IMR-90 (cell line): ENCODE measurements at regions not wholly inside any gene's neighbourhood (a gene's known extent, or its start where the extent isn't known, plus 50 kb on each side); places are given as distances from the start of the nearest gene placed in this dataset.

Experiments
- ATAC-seq: fragments of 200-7000 bp; cut with Tn5 transposase; 2 replicates; pipeline ENCODE4 v1.9.1; 2020; ENCODE audit warnings: low read depth, mild to moderate bottlenecking, moderate library complexity
- BruUV-seq: library from RNA; stranded (reverse); fragments of 400-500 nt; replicated peaks from 2 replicates; lab custom pipeline; 2021; lab: Mats Ljungman, UMichigan
- CTCF ChIA-PET: fragments of 300-600 bp; formaldehyde crosslinking; extraction: SDS; loops from one replicate; lab custom pipeline; 2021; ENCODE audit warnings: antibody characterized with exemption; lab: Yijun Ruan, JAX
- POLR2A ChIA-PET: fragments of 300-600 bp; sonication (Branson Sonifier 250); formaldehyde crosslinking; loops from one replicate; lab custom pipeline; 2022; ENCODE audit warnings: antibody characterized with exemption; ENCODE audit not compliant: unreplicated experiment; lab: Charles Lee
- DNase-seq: peaks from one replicate; pipeline ENCODE4 v3.0.0; 2013
- H2AFZ ChIP-seq: replicated peaks from 2 replicates; pipeline ENCODE3; 2013; ENCODE audit warnings: low read length, mild to moderate bottlenecking; ENCODE audit not compliant: poor library complexity
- H2AK5ac ChIP-seq: 2 replicates; pipeline ENCODE4 v1.6.1; 2013; ENCODE audit warnings: low read depth, low read length, inconsistent platforms
- H2AK9ac ChIP-seq: replicated peaks from 2 replicates; pipeline ENCODE3; 2013; ENCODE audit warnings: mild to moderate bottlenecking, low read depth, low read length, moderate library complexity; ENCODE audit not compliant: poor library complexity
- H2BK120ac ChIP-seq: 2 replicates; pipeline ENCODE4 v1.6.1; 2013; ENCODE audit warnings: low read depth, low read length, inconsistent platforms
- H2BK15ac ChIP-seq: 3 replicates; pipeline ENCODE4 v1.6.1; 2013; ENCODE audit warnings: low read depth, low read length, inconsistent platforms
- H2BK20ac ChIP-seq: 2 replicates; pipeline ENCODE4 v1.6.1; 2013; ENCODE audit warnings: low read depth, mild to moderate bottlenecking, inconsistent platforms, low read length, moderate library complexity
- H2BK5ac ChIP-seq: 2 replicates; pipeline ENCODE4 v1.6.1; 2013; ENCODE audit warnings: mild to moderate bottlenecking, low read depth, low read length, inconsistent platforms; ENCODE audit not compliant: poor library complexity, severe bottlenecking
- H3K14ac ChIP-seq: replicated peaks from 2 replicates; pipeline ENCODE4 v1.6.1; 2013; ENCODE audit warnings: low read depth, low read length, inconsistent platforms
- H3K18ac ChIP-seq: 2 replicates; pipeline ENCODE4 v1.6.1; 2013; ENCODE audit warnings: low read depth, low read length, control low read depth
- H3K23ac ChIP-seq: 2 replicates; pipeline ENCODE4 v1.6.1; 2013; ENCODE audit warnings: low read depth, low read length, inconsistent platforms
- H3K27ac ChIP-seq: 2 replicates; pipeline ENCODE4 v1.5.1; 2013; ENCODE audit warnings: mild to moderate bottlenecking, control low read depth, low read length; ENCODE audit not compliant: insufficient read depth
- H3K27me3 ChIP-seq: 2 replicates; pipeline ENCODE4 v1.6.1; 2013; ENCODE audit warnings: low read length; ENCODE audit not compliant: control insufficient read depth, insufficient read depth
- H3K36me3 ChIP-seq: 2 replicates; pipeline ENCODE4 v1.6.1; 2013; ENCODE audit warnings: low read length, mixed read lengths; ENCODE audit not compliant: control insufficient read depth, insufficient read depth
- H3K4ac ChIP-seq: 2 replicates; pipeline ENCODE4 v1.6.1; 2013; ENCODE audit warnings: low read depth, low read length, inconsistent platforms
- H3K4me1 ChIP-seq: 2 replicates; pipeline ENCODE4 v1.6.1; 2013; ENCODE audit warnings: low read length, mixed read lengths; ENCODE audit not compliant: control insufficient read depth, insufficient read depth
- H3K4me2 ChIP-seq: 2 replicates; pipeline ENCODE4 v1.6.1; 2013; ENCODE audit warnings: low read depth, mild to moderate bottlenecking, control low read depth, low read length, moderate library complexity
- H3K4me3 ChIP-seq: 2 replicates; pipeline ENCODE4 v1.5.1; 2013; ENCODE audit warnings: low read depth, mild to moderate bottlenecking, control low read depth, low read length, moderate library complexity; ENCODE audit not compliant: insufficient read depth
- H3K56ac ChIP-seq: 2 replicates; pipeline ENCODE4 v1.6.1; 2013; ENCODE audit warnings: low read length, inconsistent platforms; ENCODE audit not compliant: insufficient read depth; ENCODE audit errors: extremely low read depth
- H3K79me1 ChIP-seq, 2 experiments: 2 replicates each; pipeline ENCODE4 v1.6.1; 2013; ENCODE audit warnings: low read length in 2 of 2, inconsistent platforms in 1 of 2, low read depth in 1 of 2
- H3K9ac ChIP-seq: 2 replicates; pipeline ENCODE4 v1.6.1; 2013; ENCODE audit warnings: low read depth, low read length, control low read depth
- H3K9me1 ChIP-seq: 2 replicates; pipeline ENCODE4 v1.6.1; 2013; ENCODE audit warnings: low read length, inconsistent platforms; ENCODE audit not compliant: insufficient read depth
- H3K9me3 ChIP-seq: 2 replicates; pipeline ENCODE4 v1.6.1; 2013; ENCODE audit warnings: low read length; ENCODE audit not compliant: control insufficient read depth, insufficient read depth
- H4K20me1 ChIP-seq: 2 replicates; pipeline ENCODE4 v1.6.1; 2013; ENCODE audit warnings: low read length, inconsistent platforms; ENCODE audit not compliant: insufficient read depth
- H4K5ac ChIP-seq: 2 replicates; pipeline ENCODE4 v1.6.1; 2013; ENCODE audit warnings: mild to moderate bottlenecking, low read depth, low read length, control low read depth
- H4K8ac ChIP-seq, 2 experiments: 2 replicates each; pipeline ENCODE4 v1.6.1; 2013; ENCODE audit warnings: low read depth in 2 of 2, low read length in 2 of 2, control low read depth in 1 of 2, inconsistent platforms in 1 of 2
- H4K91ac ChIP-seq: 2 replicates; pipeline ENCODE4 v1.6.1; 2013; ENCODE audit warnings: low read depth, low read length, inconsistent platforms; ENCODE audit not compliant: insufficient read depth
- BHLHE40 ChIP-seq: fragments of 150-350 bp; IDR thresholded peaks from 2 replicates; pipeline ENCODE4 v1.6.1; 2016; ENCODE audit warnings: mild to moderate bottlenecking, low read depth, low read length
- CEBPB ChIP-seq: IDR thresholded peaks from 2 replicates; pipeline ENCODE4 v1.6.1; 2012; ENCODE audit warnings: low read depth, low read length, improper control_type of control experiment
- CHD1 ChIP-seq: IDR thresholded peaks from 2 replicates; pipeline ENCODE4 v1.6.1; 2012; ENCODE audit warnings: low read depth, low read length, improper control_type of control experiment
- ELK1 ChIP-seq: fragments of 150-350 bp; IDR thresholded peaks from 2 replicates; pipeline ENCODE4 v1.6.1; 2016; ENCODE audit warnings: low read depth, mild to moderate bottlenecking, low read length, moderate library complexity, borderline replicate concordance
- FOS ChIP-seq: fragments of 150-350 bp; IDR thresholded peaks from 2 replicates; pipeline ENCODE4 v1.6.1; 2016; ENCODE audit warnings: low read depth, low read length
- MAFK ChIP-seq: IDR thresholded peaks from 2 replicates; pipeline ENCODE4 v1.6.1; 2012; ENCODE audit warnings: low read depth, low read length, improper control_type of control experiment
- MAZ ChIP-seq: IDR thresholded peaks from 2 replicates; pipeline ENCODE4 v1.6.1; 2012; ENCODE audit warnings: low read depth, mild to moderate bottlenecking, low read length, improper control_type of control experiment, moderate library complexity, borderline replicate concordance
- MXI1 ChIP-seq: IDR thresholded peaks from 2 replicates; pipeline ENCODE4 v1.6.1; 2012; ENCODE audit warnings: low read depth, mild to moderate bottlenecking, low read length, moderate library complexity, borderline replicate concordance
- NFE2L2 ChIP-seq: fragments of 150-350 bp; IDR thresholded peaks from 2 replicates; pipeline ENCODE4 v1.6.1; 2016; ENCODE audit warnings: low read depth, mild to moderate bottlenecking, low read length
- POLR2A ChIP-seq: IDR thresholded peaks from 2 replicates; pipeline ENCODE4 v1.6.1; 2012; ENCODE audit warnings: mild to moderate bottlenecking, low read depth, low read length
- RAD21 ChIP-seq: IDR thresholded peaks from 2 replicates; pipeline ENCODE4 v1.6.1; 2012; ENCODE audit warnings: low read length, improper control_type of control experiment
- RCOR1 ChIP-seq: IDR thresholded peaks from 2 replicates; pipeline ENCODE4 v1.6.1; 2012; ENCODE audit warnings: mild to moderate bottlenecking, low read length, improper control_type of control experiment; ENCODE audit not compliant: insufficient replicate concordance
- RFX5 ChIP-seq: IDR thresholded peaks from 2 replicates; pipeline ENCODE4 v1.8.0; 2012; ENCODE audit warnings: low read depth, mild to moderate bottlenecking, low read length, moderate library complexity
- SMC3 ChIP-seq: fragments of 150-350 bp; IDR thresholded peaks from 2 replicates; pipeline ENCODE4 v1.6.1; 2016; ENCODE audit warnings: low read depth, mild to moderate bottlenecking, antibody characterized with exemption, low read length, moderate library complexity
- dilution Hi-C: fragments of 300-500 bp; cut with HindIII; formaldehyde crosslinking; loops from one replicate; pipeline ENCODE4 v1.14.3; 2018; ENCODE audit warnings: low sequenced_read_pairs; ENCODE audit not compliant: unreplicated experiment
- in situ Hi-C: fragments of 300-500 bp; cut with MboI; formaldehyde crosslinking; loops from 3 replicates; pipeline ENCODE4 v1.14.3; 2019; ENCODE audit warnings: low sequenced_read_pairs, inconsistent platforms, mixed read lengths
- intact Hi-C: fragments of 100-400 bp; cut with micrococcal nuclease; formaldehyde crosslinking; loops from 2 replicates; pipeline ENCODE4 v1.10.0; 2022
- TF ChIP-seq, protein P1 (sequence below): fragments of 150-350 bp; IDR thresholded peaks from 2 replicates; pipeline ENCODE4 v1.6.1; 2017; ENCODE audit warnings: mild to moderate bottlenecking, antibody characterized with exemption, low read length, low read depth
- TF ChIP-seq, protein P2 (sequence below): conservative IDR thresholded peaks from 2 replicates; pipeline ENCODE4 v1.5.1; 2012; ENCODE audit warnings: mild to moderate bottlenecking, low read depth, low read length, improper control_type of control experiment

DNA sequence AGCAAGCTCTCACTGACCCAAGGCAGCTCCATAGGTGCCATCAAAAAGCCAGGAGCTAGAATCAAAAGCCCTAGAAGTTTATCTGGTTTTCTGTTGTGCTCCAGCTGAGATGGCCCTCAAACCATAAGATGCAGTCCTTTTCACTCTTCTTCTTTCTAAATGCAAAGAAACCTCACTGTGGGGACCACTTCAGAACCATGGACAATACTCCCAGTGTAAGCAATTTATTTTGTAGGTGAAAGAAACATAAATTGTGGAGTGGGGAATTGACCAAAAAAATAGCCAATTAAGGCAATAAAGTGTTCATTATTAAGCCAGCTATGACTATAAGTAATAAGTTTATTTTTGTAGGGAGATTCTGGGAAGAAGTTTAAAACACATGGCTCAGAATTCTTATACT lies 1399.9 kb downstream of the PLA2G4A start:
- no peaks in the 10 kb centered on the region for H3K4me1 ChIP-seq
- BruUV-seq = no TSS peak
- H3K79me1 ChIP-seq = no peaks in the 10 kb centered on the region
- no peak overlapping the region for H3K4me3 ChIP-seq
- ChIA-PET POLR2A (no interaction called here), CTCF (no interaction called here)
- no peak overlapping the region for H2AK9ac ChIP-seq
- H2BK5ac ChIP-seq = no peak overlapping the region
- H3K9ac ChIP-seq = no peak overlapping the region
- no peaks in the 10 kb centered on the region for H3K9me3 ChIP-seq
- H3K4me2 ChIP-seq = no peak overlapping the region
- TF ChIP-seq, protein P1, sequence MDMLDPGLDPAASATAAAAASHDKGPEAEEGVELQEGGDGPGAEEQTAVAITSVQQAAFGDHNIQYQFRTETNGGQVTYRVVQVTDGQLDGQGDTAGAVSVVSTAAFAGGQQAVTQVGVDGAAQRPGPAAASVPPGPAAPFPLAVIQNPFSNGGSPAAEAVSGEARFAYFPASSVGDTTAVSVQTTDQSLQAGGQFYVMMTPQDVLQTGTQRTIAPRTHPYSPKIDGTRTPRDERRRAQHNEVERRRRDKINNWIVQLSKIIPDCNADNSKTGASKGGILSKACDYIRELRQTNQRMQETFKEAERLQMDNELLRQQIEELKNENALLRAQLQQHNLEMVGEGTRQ = no peak
- TF ChIP-seq SMC3 = no peak
- no peak for TF ChIP-seq RAD21
- TF ChIP-seq CHD1 = no peak
- no peak for TF ChIP-seq CEBPB
- TF ChIP-seq BHLHE40 = no peak
- TF ChIP-seq MAZ = no peak
- no peak for TF ChIP-seq RFX5
- no peak for TF ChIP-seq FOS
- no peak for TF ChIP-seq MXI1
- TF ChIP-seq ELK1 = no peak
- TF ChIP-seq RCOR1 = no peak
- TF ChIP-seq NFE2L2 = no peak
- TF ChIP-seq MAFK = no peak
- TF ChIP-seq, protein P2, sequence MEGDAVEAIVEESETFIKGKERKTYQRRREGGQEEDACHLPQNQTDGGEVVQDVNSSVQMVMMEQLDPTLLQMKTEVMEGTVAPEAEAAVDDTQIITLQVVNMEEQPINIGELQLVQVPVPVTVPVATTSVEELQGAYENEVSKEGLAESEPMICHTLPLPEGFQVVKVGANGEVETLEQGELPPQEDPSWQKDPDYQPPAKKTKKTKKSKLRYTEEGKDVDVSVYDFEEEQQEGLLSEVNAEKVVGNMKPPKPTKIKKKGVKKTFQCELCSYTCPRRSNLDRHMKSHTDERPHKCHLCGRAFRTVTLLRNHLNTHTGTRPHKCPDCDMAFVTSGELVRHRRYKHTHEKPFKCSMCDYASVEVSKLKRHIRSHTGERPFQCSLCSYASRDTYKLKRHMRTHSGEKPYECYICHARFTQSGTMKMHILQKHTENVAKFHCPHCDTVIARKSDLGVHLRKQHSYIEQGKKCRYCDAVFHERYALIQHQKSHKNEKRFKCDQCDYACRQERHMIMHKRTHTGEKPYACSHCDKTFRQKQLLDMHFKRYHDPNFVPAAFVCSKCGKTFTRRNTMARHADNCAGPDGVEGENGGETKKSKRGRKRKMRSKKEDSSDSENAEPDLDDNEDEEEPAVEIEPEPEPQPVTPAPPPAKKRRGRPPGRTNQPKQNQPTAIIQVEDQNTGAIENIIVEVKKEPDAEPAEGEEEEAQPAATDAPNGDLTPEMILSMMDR = no peak
- no peak for TF ChIP-seq POLR2A
- H2BK120ac ChIP-seq = no peak overlapping the region
- in situ Hi-C loops = no loop called here
- H3K56ac ChIP-seq = no peak overlapping the region
- no peak overlapping the region for H3K4ac ChIP-seq
- no peak overlapping the region for H4K8ac ChIP-seq
- no peaks in the 10 kb centered on the region for H3K9me1 ChIP-seq
- intact Hi-C loops = no loop called here
- no peaks in the 10 kb centered on the region for H3K36me3 ChIP-seq
- DNase-seq (peak; percentile 4), ATAC-seq (no peak)
- no peak overlapping the region for H4K5ac ChIP-seq
- H2AFZ ChIP-seq = no peak overlapping the region
- no peak overlapping the region for H3K23ac ChIP-seq
- no peak overlapping the region for H4K91ac ChIP-seq
- no peak overlapping the region for H2AK5ac ChIP-seq
- dilution Hi-C loops = no loop called here
- no peak overlapping the region for H3K18ac ChIP-seq
- H2BK20ac ChIP-seq = no peak overlapping the region
- no peak overlapping the region for H2BK15ac ChIP-seq
- no peak overlapping the region for H3K14ac ChIP-seq
- H4K20me1 ChIP-seq = no peaks in the 10 kb centered on the region
- H3K27me3 ChIP-seq = no peaks in the 10 kb centered on the region
- no peak overlapping the region for H3K27ac ChIP-seq
